ENCODE measurements at regions not wholly inside any gene's neighbourhood (a gene's known extent, or its start where the extent isn't known, plus 50 kb on each side); places are given as distances from the start of the nearest gene placed in this dataset.

DNA sequence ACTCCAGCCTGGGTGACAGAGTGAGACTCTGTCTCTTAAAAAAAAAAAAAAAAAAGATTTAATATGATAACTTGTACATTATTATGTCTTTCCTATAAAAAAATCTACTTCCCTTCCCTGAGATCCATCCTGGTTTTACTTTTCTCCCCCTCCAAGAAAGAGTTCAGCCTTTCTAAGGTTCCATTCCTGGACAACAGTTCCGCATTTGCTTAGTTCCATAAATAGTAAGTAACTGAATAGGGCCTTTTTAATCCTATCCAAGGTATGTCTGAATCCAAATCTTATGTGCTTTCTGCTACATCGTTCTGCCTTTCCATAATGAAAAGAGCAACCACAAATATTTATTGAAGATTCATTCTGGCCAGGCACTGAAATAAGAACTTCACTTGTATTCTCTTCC lies 187.8 kb downstream of the DACT1 start:
- no peak for DNase-seq (ENCODE audit: extremely low read depth in 1 of 11, low read depth in 9 of 11, low spot score in 4 of 11)

DNA sequence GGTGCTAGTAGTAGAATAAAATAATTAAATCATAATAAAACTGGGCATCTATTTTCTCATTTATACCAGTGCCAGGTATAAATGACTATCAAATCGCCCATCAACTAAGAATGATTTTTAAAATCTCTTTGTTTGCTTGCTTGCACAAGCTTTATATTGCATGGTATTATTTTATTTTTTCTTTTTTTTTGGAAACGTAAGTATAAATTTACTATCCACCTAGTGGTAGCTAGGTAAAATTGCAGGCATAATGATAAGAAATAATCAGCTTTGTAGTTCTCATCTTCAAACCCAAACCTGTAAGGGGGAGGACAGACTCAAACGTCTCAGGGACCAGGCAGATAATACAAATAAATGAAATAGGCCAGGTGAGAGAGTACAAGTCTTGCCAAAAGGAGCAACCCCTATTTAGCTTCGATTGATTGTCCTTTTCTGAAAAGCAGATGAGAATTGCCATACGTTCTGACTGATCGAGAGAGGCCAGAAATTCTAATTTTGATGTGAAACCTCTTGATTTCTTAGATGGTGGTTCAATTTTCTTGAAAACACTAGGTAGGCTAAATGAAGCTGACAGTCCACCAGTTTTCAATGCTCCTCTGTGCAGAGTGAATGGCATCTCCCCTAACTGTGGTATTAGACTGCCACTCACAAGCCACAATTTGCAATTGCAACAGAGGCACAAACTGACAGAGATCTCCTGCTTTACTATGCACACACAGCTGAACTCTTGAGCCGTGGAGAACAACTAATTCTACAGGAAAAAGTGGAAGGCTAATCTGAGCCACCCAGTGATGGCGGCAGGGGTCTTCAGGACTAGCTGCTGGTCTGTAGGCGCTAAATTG lies 189.3 kb downstream of the DACT1 start:
- DNase-seq (ENCODE audit: extremely low read depth in 1 of 11, low read depth in 9 of 11, low spot score in 4 of 11): no peak

DNA sequence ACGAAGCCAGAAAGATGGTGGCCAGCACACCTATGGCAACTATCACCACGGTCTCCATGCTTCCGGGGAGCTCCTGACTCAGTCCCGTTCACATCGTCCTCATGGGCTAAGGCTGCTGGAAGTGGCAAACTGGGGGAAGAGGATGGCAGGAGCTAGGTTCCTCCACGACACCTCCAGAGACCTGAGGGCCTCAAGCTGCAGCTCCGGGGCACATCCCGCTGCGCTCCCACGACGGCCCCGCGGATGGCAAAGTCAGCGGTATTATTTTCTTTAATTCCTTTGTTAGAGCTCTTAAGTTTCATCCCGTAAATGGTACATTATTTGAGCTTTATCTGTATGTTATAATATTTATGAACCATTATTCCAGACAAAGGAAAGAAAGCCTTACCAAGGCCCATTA lies 190.5 kb downstream of the DACT1 start:
- no peak for DNase-seq (ENCODE audit: extremely low read depth in 1 of 11, low read depth in 9 of 11, low spot score in 4 of 11)

DNA sequence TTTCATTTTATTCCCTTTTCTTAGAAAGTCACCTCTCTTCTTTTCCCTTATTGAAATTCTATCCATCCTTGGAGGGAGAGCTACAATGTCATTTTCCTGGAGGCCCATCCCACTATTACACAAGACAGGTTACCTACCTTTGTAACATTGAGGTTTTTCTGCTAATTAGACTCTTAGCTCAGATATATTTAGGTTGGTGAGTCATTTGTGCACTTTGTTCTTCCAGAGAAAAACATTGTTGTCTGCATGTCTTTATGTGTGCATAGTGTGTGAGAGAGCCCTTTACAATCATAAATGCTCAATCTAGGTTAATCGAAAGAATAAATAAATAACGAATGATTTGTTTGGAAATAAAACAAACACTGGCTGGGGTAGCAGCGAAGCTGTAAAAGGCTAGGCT lies 191.8 kb downstream of the DACT1 start:
- DNase-seq (ENCODE audit: extremely low read depth in 1 of 11, low read depth in 9 of 11, low spot score in 4 of 11): no peak

DNA sequence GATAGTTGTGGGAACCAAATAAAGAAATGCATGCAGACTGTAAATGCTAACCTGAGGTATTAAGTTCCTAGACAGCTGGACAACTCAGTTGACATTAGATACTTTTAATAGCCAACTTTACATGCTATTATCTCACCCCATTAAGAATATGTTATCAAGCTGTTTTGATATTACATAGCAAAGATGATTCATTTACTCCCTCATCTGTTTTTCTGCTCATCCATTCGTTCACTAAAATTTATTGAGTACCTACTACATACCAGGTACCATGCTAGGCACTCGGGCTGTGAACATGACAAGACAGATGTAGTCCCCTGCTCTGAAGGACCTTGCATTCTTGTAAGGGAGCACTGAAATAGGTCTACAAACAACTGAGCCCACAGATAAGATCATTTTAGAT lies 192.4 kb downstream of the DACT1 start:
- no peak for DNase-seq (ENCODE audit: extremely low read depth in 1 of 11, low read depth in 9 of 11, low spot score in 4 of 11)

DNA sequence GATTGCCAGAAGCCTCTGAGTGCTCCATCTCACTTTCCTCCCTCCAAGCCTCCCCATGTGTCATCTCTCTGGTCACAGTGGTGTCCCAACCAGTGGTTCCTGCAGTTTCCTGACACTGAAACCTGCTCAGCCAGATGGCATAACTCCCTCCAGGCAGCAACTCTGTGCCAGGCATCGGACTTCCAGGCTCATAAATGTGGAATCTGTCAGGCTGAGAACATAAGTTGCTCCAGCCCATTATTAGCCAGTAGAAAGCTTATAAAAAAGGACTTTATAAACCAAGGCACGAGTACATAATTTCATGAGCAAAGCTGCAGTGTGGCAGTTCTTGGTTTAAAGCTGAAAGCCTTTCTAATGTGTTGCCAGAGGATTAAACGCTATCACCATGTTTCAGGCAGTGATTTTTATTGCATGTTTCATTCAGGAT lies 194.3 kb downstream of the DACT1 start:
- no peak for DNase-seq (ENCODE audit: extremely low read depth in 1 of 11, low read depth in 9 of 11, low spot score in 4 of 11)

DNA sequence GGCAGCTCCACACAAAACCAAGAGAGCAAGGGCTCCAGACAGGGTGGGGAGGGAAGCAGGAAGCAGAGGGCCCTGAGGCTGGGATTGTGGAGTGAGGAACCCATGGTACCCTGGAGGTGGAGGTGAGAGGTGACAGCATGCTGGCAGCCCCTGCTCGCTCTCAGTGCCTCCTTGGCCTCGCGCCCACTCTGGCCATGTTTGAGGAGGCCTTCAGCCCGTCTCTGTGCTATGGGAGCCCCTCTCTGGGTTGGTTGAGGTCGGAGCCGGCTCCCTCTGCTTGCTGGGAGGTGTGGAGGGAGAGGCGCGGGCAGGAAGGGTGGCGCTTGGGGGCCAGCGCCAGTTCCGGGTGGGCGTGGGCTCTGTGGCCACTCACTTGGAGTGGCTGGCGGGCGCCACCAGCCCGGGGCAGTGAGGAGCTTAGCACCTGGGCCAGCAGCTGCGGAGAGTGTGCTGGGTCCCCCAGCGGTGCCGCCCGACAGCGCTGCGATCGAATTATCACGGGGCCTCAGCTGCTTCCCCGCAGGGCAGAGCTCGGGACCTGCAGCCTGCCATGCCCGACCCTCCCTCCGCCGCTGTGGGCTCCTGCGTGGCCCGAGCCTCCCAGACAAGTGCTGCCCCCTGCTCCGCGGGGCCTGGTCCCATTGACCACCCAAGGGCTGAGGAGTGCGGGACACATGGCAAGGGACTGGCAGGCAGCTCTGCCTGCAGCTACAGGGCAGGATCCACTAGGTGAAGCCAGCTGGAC lies 196.0 kb downstream of the DACT1 start:
- DNase-seq (ENCODE audit: extremely low read depth in 1 of 11, low read depth in 9 of 11, low spot score in 4 of 11): no peak

DNA sequence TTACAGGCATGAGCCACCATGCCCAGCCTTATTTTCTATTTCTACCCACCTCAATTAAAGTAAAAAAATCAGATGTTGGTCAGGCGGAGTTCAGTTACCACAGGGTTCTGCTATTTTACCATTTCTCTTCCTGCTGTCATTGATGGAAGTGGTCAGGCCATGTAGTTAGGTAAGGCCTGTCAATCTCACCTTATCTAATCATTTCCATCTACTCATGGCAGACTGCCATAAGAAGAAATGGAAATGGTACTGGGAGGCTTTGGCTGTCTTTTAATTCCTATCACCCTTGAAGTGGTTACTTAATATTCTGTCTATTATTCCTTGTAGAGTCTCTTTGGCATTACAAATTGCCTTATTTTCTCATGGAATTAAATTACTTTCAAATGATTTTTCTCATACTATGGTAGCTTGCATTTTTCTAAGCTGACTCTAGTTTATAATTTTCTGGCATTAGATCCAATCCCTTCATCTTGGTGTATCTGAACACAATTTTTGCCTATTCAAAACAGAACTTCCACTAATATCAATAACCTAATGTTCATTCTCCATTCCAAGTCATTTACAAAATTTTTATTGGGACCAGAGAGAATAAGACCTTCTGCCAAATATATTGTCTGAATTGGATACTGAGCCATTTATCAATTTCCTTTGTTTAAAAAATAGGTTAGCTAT lies 198.7 kb downstream of the DACT1 start:
- no peak for DNase-seq (ENCODE audit: extremely low read depth in 1 of 11, low read depth in 9 of 11, low spot score in 4 of 11)

DNA sequence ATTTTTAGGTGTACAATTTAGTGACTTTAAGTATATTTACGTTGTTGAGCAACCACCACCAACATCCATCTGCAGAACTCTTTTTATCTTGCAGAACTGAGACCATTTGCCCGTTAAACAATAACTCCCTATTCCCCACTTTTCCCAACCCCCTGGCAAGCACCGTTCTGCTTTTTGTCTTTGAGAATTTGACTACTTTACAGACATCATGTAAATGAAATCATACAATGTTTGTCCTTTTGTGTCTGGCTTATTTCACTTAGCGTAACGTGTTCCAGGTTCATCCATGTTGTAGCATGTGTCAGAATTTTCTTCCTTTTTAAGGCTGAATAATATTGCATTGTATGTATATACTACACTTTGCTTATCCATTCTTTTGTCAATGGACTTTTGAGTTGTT lies 201.5 kb downstream of the DACT1 start:
- DNase-seq (ENCODE audit: extremely low read depth in 1 of 11, low read depth in 9 of 11, low spot score in 4 of 11): no peak

DNA sequence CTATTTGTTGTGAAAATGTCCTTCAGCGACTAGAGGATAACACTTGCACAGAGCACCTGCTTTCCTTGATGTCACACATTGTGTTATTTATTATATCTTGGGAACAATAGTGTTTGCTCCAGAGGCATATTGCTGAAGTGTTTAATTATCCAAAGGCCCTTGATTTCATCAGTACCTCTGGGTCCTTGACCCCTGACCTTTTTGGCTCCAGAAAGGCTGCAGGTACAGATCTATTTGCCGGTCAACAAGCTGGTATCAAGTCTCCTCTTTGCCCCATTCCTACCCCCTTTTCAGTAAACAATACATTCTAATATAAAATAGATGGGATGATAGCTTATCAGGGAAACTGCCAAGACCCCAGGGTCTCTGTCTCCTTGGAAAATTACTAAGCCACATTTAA lies 206.8 kb downstream of the DACT1 start:
- DNase-seq (ENCODE audit: extremely low read depth in 1 of 11, low read depth in 9 of 11, low spot score in 4 of 11): no peak

DNA sequence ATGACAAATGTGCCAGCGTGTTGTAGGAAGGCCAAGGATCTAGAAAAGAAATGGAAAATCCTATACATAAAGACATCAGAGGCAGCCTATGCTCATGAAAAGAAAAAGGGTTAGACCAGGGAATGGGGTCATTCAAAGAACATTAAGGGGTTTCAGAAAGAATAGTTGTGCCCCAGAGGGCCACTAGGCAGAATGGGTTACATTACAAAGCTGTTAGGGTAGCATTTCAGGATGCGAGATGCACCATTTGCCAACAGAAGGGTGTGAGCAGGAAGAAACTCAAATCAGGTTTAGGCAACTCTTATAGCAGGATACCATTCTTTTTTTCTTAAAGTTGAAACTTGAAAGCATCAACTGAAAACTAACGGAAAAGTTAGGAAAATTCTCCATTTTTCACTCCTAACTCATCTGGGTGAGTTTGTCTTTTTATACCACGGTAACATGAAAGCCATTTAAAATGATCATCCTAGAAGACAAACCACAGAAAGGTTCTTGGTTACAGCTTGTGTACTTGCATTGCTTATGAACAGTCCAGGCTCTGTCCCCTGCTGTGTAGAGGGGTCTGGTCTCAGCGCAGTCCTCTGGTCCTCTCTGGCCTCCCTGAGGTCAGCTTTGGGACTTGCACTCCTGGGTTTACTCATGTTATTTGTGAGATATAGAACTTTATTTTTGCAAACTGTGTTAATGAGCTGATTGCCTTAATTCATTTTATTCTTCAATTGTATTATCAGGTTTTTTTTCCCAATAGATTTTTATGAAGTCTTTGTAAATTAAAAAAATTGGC lies 209.1 kb downstream of the DACT1 start:
- no peak for DNase-seq (ENCODE audit: extremely low read depth in 1 of 11, low read depth in 9 of 11, low spot score in 4 of 11)

DNA sequence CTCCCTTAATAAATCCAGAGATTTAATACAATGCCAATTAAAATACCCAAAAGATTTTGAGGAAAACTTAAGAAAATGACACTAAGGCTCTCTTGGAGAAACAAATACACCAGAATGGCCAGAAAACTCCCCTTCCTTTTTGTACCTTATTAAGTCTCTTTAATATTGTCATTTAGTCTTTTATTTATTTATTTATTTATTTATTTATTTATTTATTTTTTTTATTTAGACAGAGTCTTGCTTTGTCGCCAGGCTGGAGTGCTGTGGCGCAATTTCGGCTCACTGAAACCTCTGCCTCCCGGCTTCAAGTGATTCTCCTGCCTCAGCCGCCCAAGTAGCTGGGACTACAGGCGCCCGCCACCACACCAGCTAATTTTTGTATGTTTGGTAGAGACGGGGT lies 210.6 kb downstream of the DACT1 start:
- DNase-seq (ENCODE audit: extremely low read depth in 1 of 11, low read depth in 9 of 11, low spot score in 4 of 11): no peak

DNA sequence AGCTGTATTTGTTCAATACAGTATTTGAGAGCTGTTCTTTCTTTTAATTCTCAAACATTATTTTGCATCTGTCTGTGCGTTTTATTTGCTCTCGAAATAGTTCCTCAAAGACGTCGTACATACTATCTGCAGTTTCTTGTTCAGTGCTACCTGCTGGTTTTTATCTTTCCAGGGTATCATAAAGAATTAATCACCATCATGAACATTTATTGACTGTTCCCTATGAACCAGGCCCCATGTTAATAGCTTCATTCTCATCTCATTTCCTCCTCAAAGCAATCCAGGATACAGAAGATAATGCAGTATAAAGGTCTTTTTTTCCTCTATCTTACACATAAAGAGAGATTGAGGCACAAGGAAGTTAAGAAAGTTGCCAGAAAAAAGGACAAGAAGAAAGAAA lies 211.8 kb downstream of the DACT1 start:
- DNase-seq (ENCODE audit: extremely low read depth in 1 of 11, low read depth in 9 of 11, low spot score in 4 of 11): no peak

DNA sequence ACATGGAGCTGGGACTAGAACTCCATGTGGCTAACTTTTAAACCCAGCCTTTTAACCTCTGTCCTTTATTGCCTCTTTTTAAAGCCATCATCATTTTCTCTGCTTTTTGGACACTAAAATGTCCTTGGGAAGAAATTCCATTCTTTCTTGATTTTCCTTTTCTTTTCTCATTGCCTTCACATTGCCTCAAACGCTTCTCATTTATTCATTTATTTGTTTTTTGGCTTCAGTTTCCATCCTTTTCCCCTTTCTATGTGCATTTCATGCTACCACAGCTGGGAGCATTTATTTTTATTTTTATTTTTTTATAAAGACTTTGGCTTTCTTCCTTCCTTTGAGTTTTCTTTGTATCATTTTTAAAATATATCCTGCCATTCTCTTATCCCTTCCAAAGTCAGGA lies 212.2 kb downstream of the DACT1 start:
- DNase-seq (ENCODE audit: extremely low read depth in 1 of 11, low read depth in 9 of 11, low spot score in 4 of 11): no peak

DNA sequence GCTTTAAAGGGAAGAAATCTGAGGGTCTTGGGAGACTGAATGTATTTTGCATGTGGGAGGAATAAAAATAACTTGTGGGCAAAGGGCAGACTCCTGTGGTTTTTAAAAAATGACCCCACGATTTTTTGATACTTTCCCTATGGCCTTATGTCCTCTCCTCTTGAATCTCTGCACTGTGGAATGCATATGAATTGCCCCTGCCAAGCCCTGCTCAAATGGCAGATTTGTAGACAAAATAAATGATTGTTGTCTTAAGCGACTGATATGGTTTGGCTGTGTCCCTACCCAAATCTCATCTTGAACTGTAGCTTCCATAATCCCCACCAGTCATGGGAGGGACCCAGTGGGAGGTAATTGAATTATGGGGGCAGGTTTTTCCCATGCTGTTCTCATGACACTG lies 223.8 kb downstream of the DACT1 start:
- DNase-seq (ENCODE audit: extremely low read depth in 1 of 11, low read depth in 9 of 11, low spot score in 4 of 11): no peak

DNA sequence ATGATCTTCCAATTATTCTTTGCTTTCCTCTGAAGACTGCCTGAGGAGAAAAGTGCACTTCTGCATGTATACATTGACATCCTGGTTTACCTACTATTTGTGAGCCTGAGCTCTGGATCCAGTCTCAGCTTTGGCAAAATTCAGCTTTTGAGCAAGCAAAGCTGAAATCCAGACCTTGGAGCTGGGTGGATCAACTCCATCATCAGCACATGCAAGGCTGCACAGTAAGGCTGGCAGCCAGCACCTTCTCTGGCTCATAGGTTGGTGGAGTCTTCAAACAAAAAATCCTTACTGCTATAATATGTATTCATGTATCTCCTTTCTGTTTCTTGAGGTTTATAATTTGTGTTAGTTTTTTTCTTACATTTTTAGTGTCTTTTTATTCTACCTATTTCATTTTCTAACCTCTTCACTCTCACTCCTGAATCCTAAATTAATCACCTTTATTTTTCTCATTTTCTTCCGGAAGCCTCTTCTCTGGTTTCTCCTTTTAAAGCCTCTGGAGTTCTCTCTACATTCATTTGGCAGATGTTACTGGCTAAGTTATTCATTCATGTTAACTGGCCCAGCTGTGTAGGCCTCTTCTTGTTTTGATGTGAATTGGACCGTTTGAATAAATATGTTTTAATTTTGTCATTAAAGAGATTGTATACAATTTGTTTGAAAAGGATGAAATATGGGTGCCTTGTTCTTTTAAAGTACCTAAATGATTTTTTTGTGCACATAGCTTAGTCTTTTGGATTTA lies 224.8 kb downstream of the DACT1 start:
- DNase-seq (ENCODE audit: extremely low read depth in 1 of 11, low read depth in 9 of 11, low spot score in 4 of 11): no peak

DNA sequence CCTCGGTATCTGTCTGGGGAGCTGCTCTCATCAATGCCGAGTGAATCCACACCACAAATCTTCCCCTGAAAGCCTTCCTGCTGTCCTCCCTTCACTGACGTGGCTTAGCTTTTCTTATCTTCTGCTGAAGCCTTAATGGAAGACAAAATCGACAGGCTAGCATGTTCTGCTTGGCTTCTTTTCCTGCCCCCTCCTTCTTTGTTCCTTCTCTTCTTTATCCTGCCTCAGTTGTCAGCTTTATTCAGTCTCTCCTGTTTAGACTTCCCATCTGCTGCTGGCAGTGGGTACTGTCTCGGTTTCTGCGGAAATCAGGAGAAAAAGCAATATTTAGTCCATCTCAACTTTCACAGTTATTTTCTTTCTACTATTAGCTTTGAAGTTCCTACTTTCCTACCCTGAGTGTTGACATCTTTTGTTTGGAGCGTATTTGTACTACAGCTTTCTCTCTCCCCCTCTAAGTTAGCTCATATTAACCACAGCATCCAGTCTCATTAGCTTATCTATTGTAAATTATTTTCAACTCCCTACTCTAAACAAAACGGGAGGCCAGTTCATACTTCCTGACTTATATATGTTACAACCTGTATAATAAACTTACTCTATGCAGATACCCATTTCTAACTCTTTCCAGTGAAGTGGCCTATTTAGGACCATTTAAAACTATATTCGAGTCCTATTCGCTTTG lies 226.0 kb downstream of the DACT1 start:
- no peak for DNase-seq (ENCODE audit: extremely low read depth in 1 of 11, low read depth in 9 of 11, low spot score in 4 of 11)

Data from renal cortex interstitium (tissue), 11 donors.